Endothelial cell of umbilical vein (primary cell): ENCODE measurements at regions not wholly inside any gene's neighbourhood (a gene's known extent, or its start where the extent isn't known, plus 50 kb on each side); places are given as distances from the start of the nearest gene placed in this dataset.

Experiments
- POLR2A ChIP-seq: IDR thresholded peaks from 2 replicates; pipeline ENCODE4 v1.6.1; 2012; ENCODE audit warnings: low read depth, mild to moderate bottlenecking, control low read depth, low read length
- TF ChIP-seq, protein P1 (sequence below), 2 donors: IDR thresholded peaks; 1 replicate in 1 of 2; 2 replicates in 1 of 2; pipeline ENCODE4 v1.5.1; 2011; ENCODE audit warnings: low read length in 2 of 2, mild to moderate bottlenecking in 2 of 2, moderate library complexity in 2 of 2, control low read depth in 1 of 2, inconsistent platforms in 1 of 2, low read depth in 1 of 2; ENCODE audit not compliant: insufficient read depth in 1 of 2; ENCODE audit errors: extremely low read depth in 1 of 2

DNA sequence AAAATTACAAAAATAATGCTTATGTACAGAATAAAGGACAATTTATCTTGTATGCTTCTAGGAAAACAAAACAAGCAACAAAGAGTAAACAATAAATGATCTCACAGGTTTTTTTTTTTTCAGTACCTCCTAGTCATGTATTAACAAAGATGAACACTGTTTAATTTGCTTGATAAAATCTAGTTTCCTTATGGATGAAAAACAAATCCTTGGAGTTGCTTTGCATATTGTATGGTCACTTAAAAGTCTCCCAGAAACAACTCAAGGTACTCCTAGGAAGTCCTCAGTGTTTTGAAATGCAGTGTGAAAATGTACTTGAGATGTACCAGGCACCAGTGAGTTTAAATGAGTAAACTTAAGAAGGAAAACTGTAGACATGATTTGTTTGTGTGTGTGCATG lies 686.0 kb upstream of the BRINP3 start:
- TF ChIP-seq, protein P1, sequence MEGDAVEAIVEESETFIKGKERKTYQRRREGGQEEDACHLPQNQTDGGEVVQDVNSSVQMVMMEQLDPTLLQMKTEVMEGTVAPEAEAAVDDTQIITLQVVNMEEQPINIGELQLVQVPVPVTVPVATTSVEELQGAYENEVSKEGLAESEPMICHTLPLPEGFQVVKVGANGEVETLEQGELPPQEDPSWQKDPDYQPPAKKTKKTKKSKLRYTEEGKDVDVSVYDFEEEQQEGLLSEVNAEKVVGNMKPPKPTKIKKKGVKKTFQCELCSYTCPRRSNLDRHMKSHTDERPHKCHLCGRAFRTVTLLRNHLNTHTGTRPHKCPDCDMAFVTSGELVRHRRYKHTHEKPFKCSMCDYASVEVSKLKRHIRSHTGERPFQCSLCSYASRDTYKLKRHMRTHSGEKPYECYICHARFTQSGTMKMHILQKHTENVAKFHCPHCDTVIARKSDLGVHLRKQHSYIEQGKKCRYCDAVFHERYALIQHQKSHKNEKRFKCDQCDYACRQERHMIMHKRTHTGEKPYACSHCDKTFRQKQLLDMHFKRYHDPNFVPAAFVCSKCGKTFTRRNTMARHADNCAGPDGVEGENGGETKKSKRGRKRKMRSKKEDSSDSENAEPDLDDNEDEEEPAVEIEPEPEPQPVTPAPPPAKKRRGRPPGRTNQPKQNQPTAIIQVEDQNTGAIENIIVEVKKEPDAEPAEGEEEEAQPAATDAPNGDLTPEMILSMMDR (IDR thresholded peaks at IDR 0.05; ENCODE audit: extremely low read depth in 1 of 2, insufficient read depth in 1 of 2, low read depth in 1 of 2, low read length in 2 of 2), result no peak
- no peak for TF ChIP-seq POLR2A
